Brain microvascular endothelial cell (primary cell): ENCODE measurements at regions not wholly inside any gene's neighbourhood (a gene's known extent, or its start where the extent isn't known, plus 50 kb on each side); places are given as distances from the start of the nearest gene placed in this dataset.

Experiments
- DNase-seq: peaks from one replicate; pipeline ENCODE4 v3.0.0-alpha.2; 2020
- H3K27ac ChIP-seq: fragments of 250-450 bp; sonication (Bioruptor Pico); 2 replicates; pipeline ENCODE4 v1.5.1; 2020; ENCODE audit warnings: mild to moderate bottlenecking, moderate library complexity
- H3K27me3 ChIP-seq: fragments of 250-450 bp; sonication (Bioruptor Pico); replicated peaks from 2 replicates; pipeline ENCODE4 v1.5.1; 2020; ENCODE audit warnings: mild to moderate bottlenecking
- H3K36me3 ChIP-seq: fragments of 250-450 bp; sonication (Bioruptor Pico); replicated peaks from 2 replicates; pipeline ENCODE4 v1.5.1; 2020; ENCODE audit warnings: mild to moderate bottlenecking
- H3K4me3 ChIP-seq: 2 replicates; pipeline ENCODE4 v1.5.1; 2011; ENCODE audit warnings: low read depth, mild to moderate bottlenecking, control low read depth, low read length, moderate library complexity
- in situ Hi-C: cut with HindIII; loops from 2 replicates; pipeline ENCODE4 v1.10.0; 2017; ENCODE audit warnings: low sequenced_read_pairs, low pct_ligation_motif_present
- TF ChIP-seq, protein P1 (sequence below): IDR thresholded peaks from 2 replicates; pipeline ENCODE4 v1.5.1; 2011; ENCODE audit warnings: low read depth, mild to moderate bottlenecking, moderate library complexity, low read length, control low read depth, inconsistent platforms; ENCODE audit errors: missing control alignments

DNA sequence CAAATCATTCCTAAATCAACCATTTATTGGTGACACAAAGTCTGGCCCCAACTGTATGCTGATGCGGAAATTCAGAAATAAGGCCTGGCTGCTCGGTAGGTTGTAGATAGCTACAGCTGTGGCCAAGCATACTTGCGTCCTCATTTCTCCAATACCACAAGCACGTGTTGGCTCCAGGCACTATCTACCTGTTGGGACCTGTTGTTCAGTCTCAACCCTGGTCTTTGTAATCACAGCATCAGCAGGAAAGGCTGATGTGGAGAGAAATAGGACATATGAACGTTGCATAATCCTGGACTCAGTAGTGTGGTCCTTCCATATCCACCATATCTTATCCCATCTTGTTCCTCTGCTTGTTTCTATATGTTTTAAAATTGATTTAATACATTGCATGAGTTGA, 212.6 kb downstream of the PMAIP1 start:
- TF ChIP-seq, protein P1, sequence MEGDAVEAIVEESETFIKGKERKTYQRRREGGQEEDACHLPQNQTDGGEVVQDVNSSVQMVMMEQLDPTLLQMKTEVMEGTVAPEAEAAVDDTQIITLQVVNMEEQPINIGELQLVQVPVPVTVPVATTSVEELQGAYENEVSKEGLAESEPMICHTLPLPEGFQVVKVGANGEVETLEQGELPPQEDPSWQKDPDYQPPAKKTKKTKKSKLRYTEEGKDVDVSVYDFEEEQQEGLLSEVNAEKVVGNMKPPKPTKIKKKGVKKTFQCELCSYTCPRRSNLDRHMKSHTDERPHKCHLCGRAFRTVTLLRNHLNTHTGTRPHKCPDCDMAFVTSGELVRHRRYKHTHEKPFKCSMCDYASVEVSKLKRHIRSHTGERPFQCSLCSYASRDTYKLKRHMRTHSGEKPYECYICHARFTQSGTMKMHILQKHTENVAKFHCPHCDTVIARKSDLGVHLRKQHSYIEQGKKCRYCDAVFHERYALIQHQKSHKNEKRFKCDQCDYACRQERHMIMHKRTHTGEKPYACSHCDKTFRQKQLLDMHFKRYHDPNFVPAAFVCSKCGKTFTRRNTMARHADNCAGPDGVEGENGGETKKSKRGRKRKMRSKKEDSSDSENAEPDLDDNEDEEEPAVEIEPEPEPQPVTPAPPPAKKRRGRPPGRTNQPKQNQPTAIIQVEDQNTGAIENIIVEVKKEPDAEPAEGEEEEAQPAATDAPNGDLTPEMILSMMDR: no peak
- Histone ChIP-seq H3K36me3 (no peaks in the 10 kb centered on the region), H3K27me3 (no peaks in the 10 kb centered on the region), H3K4me3 (no peak overlapping the region), H3K27ac (no peak overlapping the region)
- DNase-seq: no peak
- in situ Hi-C loops: no loop called here

DNA sequence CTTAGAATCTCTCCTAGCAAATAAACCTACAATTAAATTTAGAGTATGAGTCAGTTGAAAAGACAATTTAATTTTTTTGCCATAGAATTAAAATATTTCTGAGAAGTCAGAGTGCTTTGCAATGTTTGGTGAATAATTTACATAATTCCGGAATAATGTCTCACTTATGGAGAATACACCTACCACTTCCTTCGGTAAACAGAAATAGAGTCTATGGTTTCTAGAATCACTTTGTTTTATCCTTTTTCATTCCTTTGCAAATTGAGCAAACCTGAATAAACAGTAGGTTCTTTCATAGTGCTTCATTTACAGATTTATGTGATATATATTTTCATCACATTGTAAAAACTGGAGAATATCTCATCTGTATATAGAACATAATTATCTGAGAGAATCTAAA, 211.7 kb downstream of the PMAIP1 start:
- in situ Hi-C loops: no loop called here
- Histone ChIP-seq H3K4me3 (no peak overlapping the region), H3K36me3 (no peaks in the 10 kb centered on the region), H3K27me3 (no peaks in the 10 kb centered on the region), H3K27ac (no peak overlapping the region)
- DNase-seq: no peak
- TF ChIP-seq, protein P1: no peak

DNA sequence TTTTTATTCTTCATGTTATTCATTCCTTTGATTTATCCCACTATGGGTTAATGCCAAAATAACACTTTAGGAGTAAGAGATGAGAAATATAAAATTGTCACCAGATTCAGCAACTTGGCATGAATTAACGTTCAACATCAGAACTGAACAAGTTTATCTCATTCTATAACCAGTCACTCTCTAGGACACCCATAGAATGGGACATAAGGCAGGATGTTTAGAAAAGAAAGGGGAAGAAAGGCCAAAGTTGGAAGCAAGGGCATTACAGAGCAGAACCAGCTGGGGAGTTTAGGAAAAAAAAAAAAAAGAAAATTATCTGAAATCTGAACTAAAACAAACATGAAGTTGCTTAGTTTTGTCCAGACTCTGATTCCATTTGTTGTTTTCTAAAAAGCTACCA, 211.0 kb downstream of the PMAIP1 start:
- no peaks in the 10 kb centered on the region for H3K36me3 ChIP-seq
- in situ Hi-C loops: no loop called here
- TF ChIP-seq, protein P1: no peak
- DNase-seq: no peak
- no peak overlapping the region for H3K27ac ChIP-seq
- H3K27me3 ChIP-seq: no peaks in the 10 kb centered on the region
- no peak overlapping the region for H3K4me3 ChIP-seq

GRCh38 chr18:60100778-60101177, 201.0 kb downstream of the PMAIP1 start:
- no peaks in the 10 kb centered on the region for H3K27me3 ChIP-seq
- in situ Hi-C loops: no loop called here
- no peak overlapping the region for H3K27ac ChIP-seq
- no peak for DNase-seq
- H3K36me3 ChIP-seq: no peaks in the 10 kb centered on the region
- no peak overlapping the region for H3K4me3 ChIP-seq
- TF ChIP-seq, protein P1: no peak

- in situ Hi-C loops: no loop called here
- Histone ChIP-seq H3K36me3 (no peaks in the 10 kb centered on the region), H3K27me3 (no peaks in the 10 kb centered on the region), H3K4me3 (no peak overlapping the region), H3K27ac (no peak overlapping the region)
- no peak for DNase-seq
- TF ChIP-seq, protein P1: no peak
These were observed 199.9 kb downstream of the PMAIP1 start for GRCh38 chr18:60099709-60100108.

- Histone ChIP-seq H3K4me3 (no peak overlapping the region), H3K27me3 (no peaks in the 10 kb centered on the region), H3K27ac (no peak overlapping the region), H3K36me3 (no peaks in the 10 kb centered on the region)
- in situ Hi-C loops: no loop called here
- TF ChIP-seq, protein P1: no peak
- no peak for DNase-seq
These were observed 196.6 kb downstream of the PMAIP1 start for GRCh38 chr18:60096428-60096827.
